Activated T-helper 17 cell treated with anti-CD3 and anti-CD28 coated beads, Interleukin-2, amount 50 U/mL, for 72 hours (primary cell): ENCODE measurements at regions not wholly inside any gene's neighbourhood (a gene's known extent, or its start where the extent isn't known, plus 50 kb on each side); places are given as distances from the start of the nearest gene placed in this dataset.

ENCODE experiments used
- ATAC-seq: fragments of 150-1000 bp; cut with Tn5 transposase; replicated peaks from 2 replicates; pipeline ENCODE4 v1.10.0; 2021; ENCODE audit warnings: mild to moderate bottlenecking, moderate library complexity
- H3K27ac Mint-ChIP-seq: one replicate; pipeline ENCODE4 v1.8.0; 2022; ENCODE audit warnings: mixed read lengths
- H3K27me3 Mint-ChIP-seq: one replicate; pipeline ENCODE4 v1.8.0; 2022; ENCODE audit warnings: mixed read lengths
- H3K36me3 Mint-ChIP-seq: one replicate; pipeline ENCODE4 v1.8.0; 2022; ENCODE audit warnings: low read depth, mild to moderate bottlenecking, mixed read lengths
- H3K4me1 Mint-ChIP-seq: one replicate; pipeline ENCODE4 v1.8.0; 2022; ENCODE audit warnings: mixed read lengths
- H3K4me3 Mint-ChIP-seq: one replicate; pipeline ENCODE4 v1.8.0; 2022; ENCODE audit warnings: mild to moderate bottlenecking, mixed read lengths
- H3K9me3 Mint-ChIP-seq: one replicate; pipeline ENCODE4 v1.8.0; 2022; ENCODE audit warnings: mixed read lengths

DNA sequence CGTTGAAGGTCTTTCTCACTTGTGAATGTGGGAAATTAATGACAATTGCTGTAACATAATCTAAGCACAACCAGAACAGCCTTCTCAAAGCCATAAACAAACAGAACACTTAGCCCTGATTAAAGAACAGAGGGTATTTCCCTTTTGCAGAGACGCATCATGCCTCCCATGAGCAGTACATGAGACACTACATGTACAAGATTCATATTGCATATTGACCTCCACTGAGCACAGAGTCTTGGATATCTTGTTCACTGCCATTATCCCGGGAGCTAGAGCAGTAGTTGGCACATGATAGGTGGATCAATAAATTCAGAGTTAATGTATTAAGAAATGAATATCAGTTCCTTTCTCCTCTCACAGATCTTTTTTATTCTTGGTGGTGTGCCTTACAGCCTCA, 1194.3 kb upstream of the TENM4 start:
- Mint-ChIP-seq H3K27ac (no peak overlapping the region), H3K9me3 (peaks cover 26% of the 10 kb centered on the region), H3K27me3 (no peaks in the 10 kb centered on the region), H3K4me1 (no peaks in the 10 kb centered on the region), H3K4me3 (no peak overlapping the region), H3K36me3 (no peaks in the 10 kb centered on the region)
- no peak for ATAC-seq

DNA sequence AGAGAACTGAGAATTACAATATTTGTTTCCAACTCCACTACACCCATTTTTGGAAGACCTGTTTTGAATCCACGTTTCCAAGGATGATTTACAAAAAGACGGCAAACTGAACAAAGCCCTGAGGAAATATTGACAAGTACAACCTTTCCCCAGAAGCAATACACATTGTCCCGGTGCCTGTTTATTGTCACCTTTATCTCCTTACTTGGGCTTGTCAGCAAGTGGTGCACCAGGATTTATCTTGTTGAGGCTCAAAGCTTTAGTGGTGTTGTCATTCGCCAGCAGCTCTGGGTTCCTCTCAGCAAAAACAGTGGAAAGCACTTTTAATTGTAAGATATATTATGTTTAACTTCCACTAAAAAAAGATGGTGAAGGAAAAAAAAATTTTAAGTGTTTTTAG, 1191.9 kb upstream of the TENM4 start:
- H3K9me3 Mint-ChIP-seq = peaks cover 22% of the 10 kb centered on the region
- no peak for ATAC-seq
- no peaks in the 10 kb centered on the region for H3K4me1 Mint-ChIP-seq
- no peak overlapping the region for H3K27ac Mint-ChIP-seq
- H3K27me3 Mint-ChIP-seq = no peaks in the 10 kb centered on the region
- H3K36me3 Mint-ChIP-seq = no peaks in the 10 kb centered on the region
- no peak overlapping the region for H3K4me3 Mint-ChIP-seq

DNA sequence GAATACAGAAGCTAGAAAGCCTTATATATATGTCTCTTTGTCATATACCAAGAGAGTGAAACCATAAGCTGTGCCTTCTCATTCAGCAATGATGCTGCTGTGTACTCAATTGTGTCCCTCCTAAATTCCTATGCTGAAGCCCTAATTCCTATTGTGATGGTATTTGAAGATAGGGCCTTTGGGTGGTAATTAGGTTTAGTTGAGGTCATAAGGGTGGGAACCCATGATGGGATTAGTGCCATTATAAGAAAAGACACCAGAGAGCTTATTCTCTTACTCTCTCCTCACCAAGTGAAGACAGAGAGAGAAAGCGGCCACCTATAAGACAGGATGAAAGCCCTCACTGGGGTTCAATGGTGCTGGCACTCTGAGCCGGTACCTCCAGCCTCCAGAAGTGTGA, 1191.3 kb upstream of the TENM4 start:
- no peak overlapping the region for H3K4me3 Mint-ChIP-seq
- no peaks in the 10 kb centered on the region for H3K4me1 Mint-ChIP-seq
- ATAC-seq = no peak
- no peaks in the 10 kb centered on the region for H3K36me3 Mint-ChIP-seq
- peaks cover 20% of the 10 kb centered on the region for H3K9me3 Mint-ChIP-seq
- H3K27ac Mint-ChIP-seq = no peak overlapping the region
- H3K27me3 Mint-ChIP-seq = no peaks in the 10 kb centered on the region

- Mint-ChIP-seq H3K27ac (no peak overlapping the region), H3K9me3 (peaks cover 10% of the 10 kb centered on the region), H3K36me3 (no peaks in the 10 kb centered on the region), H3K4me3 (no peak overlapping the region), H3K27me3 (no peaks in the 10 kb centered on the region), H3K4me1 (no peaks in the 10 kb centered on the region)
- no peak for ATAC-seq
Observed at GRCh38 chr11:80629466-80629865, 1188.6 kb upstream of the TENM4 start.

- H3K4me3 Mint-ChIP-seq = no peak overlapping the region
- H3K27ac Mint-ChIP-seq = no peak overlapping the region
- H3K36me3 Mint-ChIP-seq = no peaks in the 10 kb centered on the region
- H3K4me1 Mint-ChIP-seq = no peaks in the 10 kb centered on the region
- peaks cover 10% of the 10 kb centered on the region for H3K9me3 Mint-ChIP-seq
- ATAC-seq = no peak
- H3K27me3 Mint-ChIP-seq = no peaks in the 10 kb centered on the region
Observed at GRCh38 chr11:80627364-80627763, 1186.5 kb upstream of the TENM4 start.

GRCh38 chr11:80626721-80627120, 1185.9 kb upstream of the TENM4 start:
- Mint-ChIP-seq H3K36me3 (no peaks in the 10 kb centered on the region), H3K27ac (no peak overlapping the region), H3K4me1 (no peaks in the 10 kb centered on the region), H3K4me3 (no peak overlapping the region), H3K9me3 (peaks cover 10% of the 10 kb centered on the region), H3K27me3 (no peaks in the 10 kb centered on the region)
- ATAC-seq = no peak

- H3K4me1 Mint-ChIP-seq = no peaks in the 10 kb centered on the region
- H3K9me3 Mint-ChIP-seq = peaks cover 10% of the 10 kb centered on the region
- H3K4me3 Mint-ChIP-seq = no peak overlapping the region
- H3K27me3 Mint-ChIP-seq = no peaks in the 10 kb centered on the region
- H3K27ac Mint-ChIP-seq = no peak overlapping the region
- no peaks in the 10 kb centered on the region for H3K36me3 Mint-ChIP-seq
- no peak for ATAC-seq
Observed at GRCh38 chr11:80625563-80625962, 1184.7 kb upstream of the TENM4 start.

- no peak for ATAC-seq
- Mint-ChIP-seq H3K27me3 (no peaks in the 10 kb centered on the region), H3K4me1 (no peaks in the 10 kb centered on the region), H3K4me3 (no peak overlapping the region), H3K36me3 (no peaks in the 10 kb centered on the region), H3K27ac (no peak overlapping the region), H3K9me3 (no peaks in the 10 kb centered on the region)
Observed at GRCh38 chr11:80621871-80622270, 1181.0 kb upstream of the TENM4 start.

DNA sequence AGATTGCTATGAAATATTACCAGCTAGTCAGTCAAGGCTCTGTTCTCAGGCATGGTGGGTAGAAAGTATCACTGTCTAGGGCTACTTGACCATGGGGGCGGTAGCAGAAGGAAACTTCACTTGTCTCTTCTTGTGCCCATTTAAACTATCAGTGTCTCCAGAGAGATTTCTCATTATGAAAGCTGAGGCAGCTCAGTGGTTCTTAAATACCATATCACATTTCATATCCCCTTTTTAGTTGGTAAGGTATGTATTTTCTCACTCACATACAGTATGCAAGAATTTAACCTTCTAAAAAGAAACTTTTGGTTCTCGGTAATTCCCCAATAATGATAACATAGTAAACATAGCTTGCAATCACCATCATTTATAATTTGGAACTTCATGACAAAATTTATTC, 1180.0 kb upstream of the TENM4 start:
- no peak for ATAC-seq
- Mint-ChIP-seq H3K4me3 (no peak overlapping the region), H3K27me3 (no peaks in the 10 kb centered on the region), H3K36me3 (no peaks in the 10 kb centered on the region), H3K27ac (no peak overlapping the region), H3K4me1 (no peaks in the 10 kb centered on the region), H3K9me3 (no peaks in the 10 kb centered on the region)

GRCh38 chr11:80617156-80617555, 1176.3 kb upstream of the TENM4 start:
- no peaks in the 10 kb centered on the region for H3K36me3 Mint-ChIP-seq
- H3K9me3 Mint-ChIP-seq = peaks cover 14% of the 10 kb centered on the region
- H3K27me3 Mint-ChIP-seq = no peaks in the 10 kb centered on the region
- H3K27ac Mint-ChIP-seq = no peak overlapping the region
- no peak overlapping the region for H3K4me3 Mint-ChIP-seq
- H3K4me1 Mint-ChIP-seq = no peaks in the 10 kb centered on the region
- ATAC-seq = no peak

DNA sequence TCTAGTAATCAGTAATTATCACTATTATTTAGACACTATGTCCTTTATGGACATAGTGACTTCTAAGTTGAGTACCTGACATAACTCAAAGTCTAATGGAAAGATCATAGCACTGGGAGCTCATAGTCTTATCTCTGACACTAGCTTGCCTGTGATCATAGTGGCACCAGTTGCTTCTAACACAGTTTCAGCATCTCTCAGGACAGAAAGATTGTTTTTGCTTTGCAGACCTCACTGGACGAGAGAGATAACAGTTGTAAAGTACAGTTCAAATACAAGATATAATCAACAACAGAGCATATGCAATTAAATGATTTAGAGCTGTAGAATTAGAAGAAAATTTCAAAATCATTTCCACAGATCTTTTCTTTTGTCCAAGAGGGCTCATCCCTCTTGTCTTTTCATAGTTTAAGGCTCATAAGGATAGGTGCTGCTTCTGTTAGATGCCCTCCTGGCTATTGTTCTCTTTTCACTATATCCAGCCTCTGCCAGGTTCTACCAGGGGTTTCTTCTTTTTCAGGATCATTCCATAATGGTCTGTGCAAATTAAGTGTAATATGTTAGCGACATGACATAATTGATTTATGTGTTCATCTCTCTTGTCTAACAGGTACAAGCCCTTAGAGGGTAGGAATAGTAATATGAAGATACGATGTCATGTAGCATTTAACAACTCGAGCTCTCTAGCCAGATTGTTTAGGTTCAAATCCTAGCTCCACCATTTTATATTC, 1175.4 kb upstream of the TENM4 start:
- H3K27ac Mint-ChIP-seq = no peak overlapping the region
- no peaks in the 10 kb centered on the region for H3K36me3 Mint-ChIP-seq
- peaks cover 16% of the 10 kb centered on the region for H3K9me3 Mint-ChIP-seq
- no peaks in the 10 kb centered on the region for H3K4me1 Mint-ChIP-seq
- H3K27me3 Mint-ChIP-seq = no peaks in the 10 kb centered on the region
- no peak for ATAC-seq
- no peak overlapping the region for H3K4me3 Mint-ChIP-seq

- H3K27me3 Mint-ChIP-seq = no peaks in the 10 kb centered on the region
- H3K4me1 Mint-ChIP-seq = no peaks in the 10 kb centered on the region
- no peaks in the 10 kb centered on the region for H3K36me3 Mint-ChIP-seq
- H3K9me3 Mint-ChIP-seq = peaks cover 30% of the 10 kb centered on the region
- H3K4me3 Mint-ChIP-seq = no peak overlapping the region
- no peak overlapping the region for H3K27ac Mint-ChIP-seq
- ATAC-seq = no peak
Observed at GRCh38 chr11:80613655-80614054, 1172.8 kb upstream of the TENM4 start.

DNA sequence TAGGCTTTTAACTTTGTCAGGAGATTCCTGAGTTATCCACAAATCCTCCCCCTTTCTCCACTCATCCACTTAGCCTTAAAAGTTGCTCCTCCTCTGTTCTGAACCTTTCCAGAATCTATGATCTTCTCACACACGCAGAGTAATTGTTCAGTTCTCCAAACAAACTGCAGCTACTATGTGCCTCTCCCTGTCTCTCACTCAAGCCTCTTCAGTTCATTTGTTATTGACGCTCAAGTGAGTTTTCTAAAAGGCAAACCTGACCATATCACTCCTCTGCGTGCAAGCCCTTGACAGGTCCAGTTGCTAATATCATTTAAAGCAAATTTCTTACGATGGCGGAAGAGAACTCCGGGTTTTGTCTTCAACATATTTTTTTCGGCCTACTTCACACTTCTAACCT, 1169.7 kb upstream of the TENM4 start:
- ATAC-seq = no peak
- H3K4me1 Mint-ChIP-seq = no peaks in the 10 kb centered on the region
- no peak overlapping the region for H3K27ac Mint-ChIP-seq
- no peaks in the 10 kb centered on the region for H3K27me3 Mint-ChIP-seq
- H3K36me3 Mint-ChIP-seq = no peaks in the 10 kb centered on the region
- H3K9me3 Mint-ChIP-seq = peaks cover 35% of the 10 kb centered on the region
- no peak overlapping the region for H3K4me3 Mint-ChIP-seq

DNA sequence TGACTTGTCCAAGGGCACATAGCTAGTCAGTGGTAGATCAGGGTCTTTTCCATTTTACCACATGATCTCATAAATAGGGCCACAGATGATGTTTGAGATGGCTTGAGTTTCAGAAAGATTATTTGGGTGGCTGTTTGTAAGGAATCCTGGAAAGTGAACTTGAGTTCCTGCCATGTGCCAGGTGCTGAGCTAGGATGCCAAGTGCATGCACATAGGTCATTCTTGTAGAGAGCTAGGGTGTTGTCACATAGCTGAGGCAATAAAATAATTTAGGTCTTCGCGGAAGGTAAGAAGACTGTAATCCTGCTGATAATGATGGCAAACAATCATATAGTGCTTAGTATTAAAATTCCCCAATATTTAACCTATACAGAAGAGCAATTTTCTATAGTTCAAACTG, 1162.6 kb upstream of the TENM4 start:
- Mint-ChIP-seq H3K4me1 (no peaks in the 10 kb centered on the region), H3K9me3 (peaks cover 16% of the 10 kb centered on the region), H3K36me3 (no peaks in the 10 kb centered on the region), H3K27me3 (no peaks in the 10 kb centered on the region), H3K27ac (no peak overlapping the region), H3K4me3 (no peak overlapping the region)
- no peak for ATAC-seq

GRCh38 chr11:80598905-80599304, 1158.1 kb upstream of the TENM4 start:
- Mint-ChIP-seq H3K36me3 (no peaks in the 10 kb centered on the region), H3K4me1 (no peaks in the 10 kb centered on the region), H3K9me3 (peaks cover 17% of the 10 kb centered on the region), H3K27ac (no peak overlapping the region), H3K4me3 (no peak overlapping the region), H3K27me3 (no peaks in the 10 kb centered on the region)
- ATAC-seq = no peak

DNA sequence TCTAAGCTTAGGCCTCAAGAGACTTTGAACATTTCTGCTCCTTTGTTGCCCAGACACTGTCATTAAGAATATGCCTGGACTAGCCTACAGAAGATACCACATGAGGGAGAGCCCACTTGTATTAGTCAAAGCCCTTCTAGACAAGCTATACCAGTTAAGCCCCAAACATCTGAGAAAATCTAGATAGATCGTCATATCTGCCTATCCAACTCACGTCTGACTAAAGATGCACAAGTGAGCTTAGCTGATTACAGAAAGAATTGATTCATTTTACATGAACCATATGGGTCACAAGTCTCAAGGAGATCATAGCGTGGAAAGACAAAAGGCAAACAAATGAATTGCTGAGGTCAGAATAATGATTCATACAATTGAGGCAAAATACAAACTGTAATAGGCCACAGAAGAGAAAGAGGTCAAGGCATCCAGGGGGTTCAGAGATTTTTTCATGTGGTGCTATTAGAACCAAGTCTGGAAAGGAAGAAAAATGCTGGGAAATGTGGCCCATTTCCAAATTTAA, 1155.5 kb upstream of the TENM4 start:
- no peak for ATAC-seq

More for the DNA sequence above, 1155.5 kb upstream of the TENM4 start:
- Mint-ChIP-seq H3K36me3 (no peaks in the 10 kb centered on the region), H3K27ac (no peak overlapping the region), H3K9me3 (peaks cover 19% of the 10 kb centered on the region), H3K4me3 (no peak overlapping the region), H3K4me1 (no peaks in the 10 kb centered on the region), H3K27me3 (no peaks in the 10 kb centered on the region)
